HTR-8/SVneo (cell line): ENCODE measurements at regions not wholly inside any gene's neighbourhood (a gene's known extent, or its start where the extent isn't known, plus 50 kb on each side); places are given as distances from the start of the nearest gene placed in this dataset.
"Not testable (repeated sequence)": the region's sequence is repeated elsewhere in the genome, so short reads cannot be mapped to it uniquely, and the experiment has no call there.

ENCODE experiments used
- DNase-seq: peaks from one replicate; pipeline ENCODE4 v3.0.0; 2011; ENCODE audit warnings: low spot score, mixed read lengths; ENCODE audit not compliant: insufficient read length
- FAIRE-seq: peaks from 2 replicates; lab custom pipeline; 2011; peaks lifted over from hg19 to GRCh38; lab: Jason Lieb, UNC

DNA sequence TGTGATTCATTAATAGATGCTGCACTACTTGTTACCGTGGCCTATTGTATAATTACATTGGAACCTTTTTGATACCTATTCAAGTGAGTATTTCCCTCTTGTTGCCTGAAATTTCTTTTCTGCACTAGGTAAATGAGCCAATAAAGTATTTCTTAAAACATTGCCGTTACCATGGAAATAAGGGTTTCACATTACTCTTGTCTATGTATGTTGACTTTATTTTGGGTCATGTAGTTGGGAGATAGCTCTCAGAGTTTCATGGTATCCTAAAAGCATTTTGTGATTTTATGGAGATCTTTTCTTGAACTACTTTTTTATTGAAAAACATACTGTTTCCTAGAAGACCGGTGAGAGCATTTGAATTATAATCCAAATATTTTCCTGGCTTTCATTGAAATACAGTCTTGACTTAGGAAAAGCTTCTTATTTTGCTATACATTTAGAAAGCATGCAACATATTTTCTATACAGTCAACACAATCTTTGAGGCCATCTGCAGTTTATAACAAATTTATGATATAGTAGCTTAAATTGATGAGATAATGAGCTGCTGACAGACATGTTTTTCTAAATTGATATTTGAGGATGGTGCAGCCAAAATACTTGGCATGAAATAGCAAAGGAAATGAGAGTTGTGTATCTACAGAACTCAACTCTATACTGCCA is 650.4 kb downstream of the RFPL4B start:
- DNase-seq (no peak), FAIRE-seq (no peak)

DNA sequence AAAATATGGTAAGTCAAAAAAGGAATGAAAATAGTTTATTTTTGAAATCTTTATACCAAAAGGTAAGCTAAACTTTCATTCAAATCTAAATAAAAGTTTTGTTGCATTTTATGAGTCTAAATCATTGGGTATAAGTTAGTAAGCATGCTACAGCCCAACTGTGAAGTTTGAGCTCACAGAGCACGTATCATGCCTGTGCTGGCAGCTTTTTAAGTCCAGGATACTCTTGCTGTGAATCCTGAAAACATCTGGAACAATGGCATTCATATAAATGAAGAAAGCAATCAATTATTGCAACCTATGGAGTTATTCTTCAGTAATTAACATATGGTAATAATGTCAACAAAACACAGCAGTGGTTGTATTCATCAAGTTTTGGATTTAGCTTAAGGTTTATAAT is 656.9 kb downstream of the RFPL4B start:
- FAIRE-seq (no peak), DNase-seq (no peak)

DNA sequence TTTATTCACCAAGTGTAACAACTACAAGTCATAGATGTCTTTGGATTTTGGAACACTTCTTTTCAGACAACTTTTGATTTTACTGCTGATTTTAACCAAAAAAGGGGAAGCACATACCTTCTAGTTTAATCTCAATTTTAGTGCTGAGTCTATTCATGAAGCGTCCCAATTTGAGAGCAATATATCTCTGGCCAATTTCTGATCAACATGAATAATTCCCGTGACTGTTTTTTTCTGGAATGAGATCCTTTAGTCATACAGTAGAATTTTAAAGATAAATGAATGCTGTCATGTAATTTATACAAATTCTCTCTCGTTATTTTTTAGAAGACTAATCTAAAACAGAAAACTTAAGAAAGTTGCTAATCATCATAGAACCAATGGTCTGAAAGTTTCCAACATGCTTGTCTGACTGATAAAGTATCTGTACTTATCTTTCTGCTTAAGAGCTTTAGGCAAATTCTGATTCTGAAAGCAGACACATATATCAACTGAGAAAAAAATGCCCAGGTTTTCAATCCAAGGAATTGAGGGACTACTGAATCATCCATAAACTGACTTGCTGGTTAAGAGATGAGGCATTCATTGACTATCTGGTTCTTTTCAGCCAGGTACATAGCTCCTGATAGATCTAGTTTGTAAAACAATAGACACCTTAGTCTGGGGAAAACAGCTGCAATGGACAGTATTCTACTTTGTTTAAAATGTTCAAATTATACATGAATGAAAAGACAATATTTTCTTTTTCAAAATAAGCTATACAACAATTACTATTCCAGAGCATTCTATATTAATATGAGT is 657.5 kb downstream of the RFPL4B start:
- no peak for FAIRE-seq

DNA sequence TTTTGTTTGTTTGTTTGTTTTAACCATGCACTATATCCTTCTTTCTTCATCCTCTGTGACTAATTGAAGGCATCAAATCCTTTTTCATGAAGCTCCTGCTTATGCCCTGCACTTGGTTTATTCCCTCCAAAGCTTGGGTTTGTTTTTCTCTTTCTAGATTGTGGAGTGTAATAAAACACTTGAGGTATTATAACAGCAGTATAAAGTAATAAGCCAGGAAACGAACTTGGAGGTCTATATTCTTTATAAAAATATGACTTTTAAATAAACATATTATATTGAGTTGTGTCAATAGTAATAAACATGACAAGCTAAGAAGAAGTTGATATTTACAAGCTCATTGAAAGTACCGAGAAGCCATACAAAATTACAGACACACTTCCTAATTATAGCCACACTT is 659.4 kb downstream of the RFPL4B start:
- DNase-seq (no peak), FAIRE-seq (no peak)

More for the DNA sequence above, 657.5 kb downstream of the RFPL4B start:
- DNase-seq, result no peak

DNA sequence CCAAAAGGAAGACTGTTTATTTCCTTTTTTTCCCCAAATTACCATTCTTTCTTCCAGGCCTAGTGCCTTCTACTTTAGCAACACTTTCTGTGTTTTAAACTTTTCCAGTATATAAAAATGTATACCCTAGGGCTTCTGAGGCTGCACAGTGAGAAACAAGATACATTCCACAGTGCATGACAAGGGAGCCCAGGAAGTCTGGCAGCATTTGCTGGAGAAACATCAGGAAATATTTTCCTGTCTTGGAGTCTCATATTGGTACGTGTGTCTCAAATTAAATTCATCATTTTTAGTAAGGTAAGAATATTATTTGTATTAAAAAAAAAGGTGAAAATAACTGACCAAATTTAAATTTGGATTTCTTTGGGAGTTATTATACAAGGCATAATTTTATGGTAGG is 662.6 kb downstream of the RFPL4B start:
- FAIRE-seq (no peak), DNase-seq (peak; percentile 10)

DNA sequence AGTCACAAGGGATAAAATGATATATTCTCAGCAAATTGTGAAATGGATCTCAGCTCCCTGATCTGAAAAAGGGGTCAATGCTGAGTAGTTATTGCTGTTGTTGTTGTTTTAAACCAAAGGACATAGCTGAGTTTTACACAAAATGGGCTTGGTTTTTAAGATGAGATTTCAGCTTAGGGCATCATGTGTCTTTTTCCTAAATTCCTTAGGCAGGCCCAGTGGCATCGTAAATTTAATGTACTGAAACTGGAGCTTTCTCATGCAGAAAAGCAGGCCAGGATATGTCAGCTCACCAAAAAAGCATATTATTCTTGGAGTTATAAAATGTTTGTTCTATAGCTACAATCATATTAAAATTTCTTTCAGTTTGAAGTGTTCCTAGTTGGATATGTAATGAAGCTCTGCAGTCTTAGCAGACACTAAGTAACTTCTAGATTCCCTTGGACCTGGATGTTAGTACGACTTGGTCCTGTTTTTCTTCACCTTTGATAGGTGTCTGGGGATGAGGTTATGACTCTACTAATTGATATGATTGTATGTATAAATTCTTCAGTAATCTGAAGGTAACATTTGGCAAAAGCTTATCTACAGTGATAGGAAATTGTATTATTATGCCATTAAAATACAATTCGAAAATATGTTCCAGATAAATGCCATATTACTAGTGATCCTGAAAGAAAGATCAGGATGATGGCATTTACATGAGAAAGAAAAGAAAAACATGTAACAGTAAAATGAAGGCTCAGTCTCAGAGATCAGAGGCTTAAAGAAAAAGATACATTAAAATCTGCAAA is 663.3 kb downstream of the RFPL4B start:
- no peak for DNase-seq

DNA sequence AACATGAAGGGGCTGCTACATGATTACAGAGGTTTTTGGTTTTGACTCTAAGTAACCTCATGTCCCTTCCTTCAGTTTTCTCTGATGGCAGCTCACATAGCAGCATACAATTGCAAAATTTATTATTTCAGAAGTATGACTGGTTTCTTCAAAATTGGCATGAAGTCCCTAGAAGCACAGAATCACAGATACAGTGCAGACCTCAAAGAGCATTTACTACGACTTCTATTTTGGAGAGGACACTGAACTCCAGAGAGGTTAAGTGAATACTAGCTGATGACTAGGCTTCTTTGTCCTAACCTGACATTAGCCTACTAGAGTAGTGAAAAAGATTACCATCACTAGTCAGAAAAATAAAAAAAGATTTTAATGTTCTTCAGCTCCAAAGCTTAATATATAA is 664.3 kb downstream of the RFPL4B start:
- no peak for FAIRE-seq
- DNase-seq, result no peak

More for the DNA sequence above, 663.3 kb downstream of the RFPL4B start:
- FAIRE-seq, result no peak

DNA sequence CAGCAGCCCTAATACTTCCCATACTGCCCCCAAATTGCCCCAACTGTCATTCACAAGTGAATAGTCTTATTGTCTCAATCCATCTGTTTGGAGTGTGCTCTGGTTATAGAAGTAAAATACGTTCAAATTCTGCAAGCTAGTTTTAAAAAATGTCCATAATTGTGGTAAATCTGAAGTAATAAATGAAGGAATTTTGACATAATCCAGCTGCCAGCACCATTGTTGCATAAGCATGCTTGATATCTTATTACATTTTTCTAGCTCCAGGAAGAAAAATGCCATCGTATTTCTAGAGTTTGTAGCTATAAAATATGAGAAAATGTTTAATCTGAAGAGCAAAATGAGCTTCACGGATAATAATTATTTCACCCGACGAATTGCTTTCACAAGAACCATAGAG is 664.7 kb downstream of the RFPL4B start:
- no peak for FAIRE-seq
- DNase-seq, result peak; percentile 13

DNA sequence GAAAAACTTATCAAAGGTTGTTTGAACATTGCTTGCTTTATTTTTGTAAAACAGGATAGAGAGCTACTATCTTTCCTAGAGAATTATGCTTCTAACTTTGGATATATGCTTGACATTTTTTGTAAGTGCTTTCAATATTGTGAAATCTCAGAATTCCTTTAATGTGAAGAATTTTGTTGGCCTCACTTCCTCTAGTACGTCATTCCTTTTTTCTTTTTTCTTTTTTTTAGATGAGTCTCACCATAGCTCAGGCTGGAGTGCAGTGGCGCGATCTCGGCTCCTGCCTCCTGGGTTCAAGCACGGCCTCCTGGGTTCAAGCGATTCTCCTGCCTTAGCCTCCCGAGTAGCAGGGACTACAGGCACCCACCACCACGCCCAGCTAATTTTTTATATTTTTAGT is 668.1 kb downstream of the RFPL4B start:
- FAIRE-seq (no peak), DNase-seq (peak; percentile 23)

DNA sequence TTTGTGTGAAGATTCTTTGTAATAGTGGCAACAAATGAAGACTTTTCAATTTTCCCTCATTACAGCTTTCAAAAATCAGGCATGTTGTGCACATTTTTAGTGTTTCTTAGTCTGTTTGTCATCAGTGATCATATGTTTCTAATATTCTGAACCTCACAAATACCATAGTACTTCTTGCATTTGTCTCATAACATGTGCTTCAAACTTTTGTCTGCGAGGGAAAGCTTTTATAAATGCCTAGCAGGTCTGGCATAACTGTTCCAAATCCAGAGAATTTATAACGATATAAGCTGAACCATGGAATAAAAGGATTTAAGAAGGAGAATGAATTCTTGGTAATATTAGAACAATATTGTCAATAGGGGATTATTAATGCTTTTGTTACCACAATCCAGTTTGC is 670.2 kb downstream of the RFPL4B start:
- no peak for DNase-seq
- FAIRE-seq, result no peak

DNA sequence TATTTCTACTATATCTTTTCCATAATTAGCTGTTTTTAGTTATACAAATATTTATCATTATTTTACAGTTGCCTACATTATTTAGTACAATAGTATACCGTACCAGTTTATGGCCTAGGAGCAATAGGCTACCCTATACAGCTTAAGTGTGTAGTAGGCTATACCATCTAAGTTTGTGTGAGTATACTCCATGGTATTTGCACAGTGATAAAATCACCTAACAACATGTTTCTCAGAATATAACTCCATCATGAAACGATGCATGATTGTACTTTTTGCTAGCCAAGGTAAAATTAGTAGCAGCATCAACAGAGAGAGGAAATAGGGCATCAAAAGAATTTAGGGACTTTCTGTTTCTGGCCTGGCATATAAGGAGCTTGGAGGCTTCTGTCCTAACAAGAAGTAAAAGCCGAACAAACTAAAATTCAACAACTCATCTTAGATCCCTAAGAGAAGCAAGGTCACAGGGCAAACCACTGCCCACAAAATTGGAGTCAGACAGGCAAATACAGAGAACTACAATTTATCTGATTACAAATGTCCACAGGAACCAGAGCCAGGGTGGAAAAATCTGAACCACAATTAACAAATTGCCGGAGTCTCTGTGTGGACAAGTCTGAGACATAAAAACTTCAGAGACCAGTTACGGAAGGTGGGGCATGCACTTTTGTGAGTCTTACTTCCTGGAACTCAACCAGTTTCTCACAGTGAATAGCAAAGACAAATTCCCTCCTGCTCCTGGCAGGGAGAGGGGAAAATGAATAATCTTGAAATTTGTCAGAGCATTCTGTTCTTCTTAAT is 671.4 kb downstream of the RFPL4B start:
- DNase-seq (peak; percentile 12), FAIRE-seq (no peak)

DNA sequence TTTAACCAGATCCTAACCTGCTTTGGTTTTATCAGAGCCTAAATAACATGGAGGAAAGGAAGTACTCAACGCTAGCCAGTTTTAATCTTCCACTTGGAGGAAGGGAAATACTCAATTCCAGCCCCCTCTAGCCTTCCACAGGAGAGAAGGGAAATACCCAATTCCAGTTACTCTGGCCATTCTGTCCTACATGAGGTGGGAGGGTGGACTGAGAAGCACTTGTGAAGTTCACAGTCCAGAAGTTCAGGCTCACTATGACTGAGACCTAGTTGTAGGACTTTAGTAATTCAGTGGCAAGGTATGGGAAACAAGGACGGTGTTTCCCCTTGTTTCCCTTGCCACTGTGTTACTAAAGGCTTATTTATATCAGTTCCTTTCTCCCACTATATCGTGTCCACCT is 672.0 kb downstream of the RFPL4B start:
- no peak for FAIRE-seq
- no peak for DNase-seq

DNA sequence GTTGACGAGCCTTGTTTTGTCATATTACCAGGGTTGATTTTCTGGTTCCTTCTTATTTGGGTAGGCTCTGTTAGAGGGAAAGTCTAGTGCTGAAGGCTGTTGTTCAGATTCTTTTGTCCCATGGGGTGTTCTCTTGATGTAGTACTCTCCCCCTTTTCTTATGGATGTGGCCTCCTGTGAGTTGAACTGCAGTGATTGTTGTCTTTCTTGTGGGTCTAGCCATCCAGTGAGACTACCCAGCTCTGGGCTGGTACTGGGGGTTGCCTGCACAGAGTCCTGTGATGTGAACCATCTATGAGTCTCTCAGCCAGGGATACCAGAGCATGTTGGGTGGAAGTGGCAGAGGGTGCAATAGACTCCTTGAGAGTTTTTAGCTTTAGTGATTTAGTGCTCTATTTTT is 680.6 kb downstream of the RFPL4B start:
- FAIRE-seq, result peak; percentile 55
- DNase-seq, result no peak

DNA sequence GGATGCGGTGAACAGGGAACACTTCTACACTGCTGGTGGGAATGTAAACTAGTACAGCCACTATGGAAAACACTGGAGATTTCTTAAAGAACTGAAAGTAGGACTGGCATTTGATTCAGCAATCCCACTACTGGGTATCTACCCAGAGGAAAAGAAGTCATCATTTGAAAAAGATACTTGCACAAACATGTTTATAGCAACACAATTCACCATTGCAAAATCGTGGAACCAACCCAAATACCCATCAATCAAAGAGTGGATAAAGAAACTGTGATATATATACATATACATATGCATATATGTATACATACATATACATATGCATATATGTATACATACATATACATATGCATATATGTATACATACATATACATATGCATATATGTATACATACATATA is 682.0 kb downstream of the RFPL4B start:
- not testable (repeated sequence) for FAIRE-seq, DNase-seq

DNA sequence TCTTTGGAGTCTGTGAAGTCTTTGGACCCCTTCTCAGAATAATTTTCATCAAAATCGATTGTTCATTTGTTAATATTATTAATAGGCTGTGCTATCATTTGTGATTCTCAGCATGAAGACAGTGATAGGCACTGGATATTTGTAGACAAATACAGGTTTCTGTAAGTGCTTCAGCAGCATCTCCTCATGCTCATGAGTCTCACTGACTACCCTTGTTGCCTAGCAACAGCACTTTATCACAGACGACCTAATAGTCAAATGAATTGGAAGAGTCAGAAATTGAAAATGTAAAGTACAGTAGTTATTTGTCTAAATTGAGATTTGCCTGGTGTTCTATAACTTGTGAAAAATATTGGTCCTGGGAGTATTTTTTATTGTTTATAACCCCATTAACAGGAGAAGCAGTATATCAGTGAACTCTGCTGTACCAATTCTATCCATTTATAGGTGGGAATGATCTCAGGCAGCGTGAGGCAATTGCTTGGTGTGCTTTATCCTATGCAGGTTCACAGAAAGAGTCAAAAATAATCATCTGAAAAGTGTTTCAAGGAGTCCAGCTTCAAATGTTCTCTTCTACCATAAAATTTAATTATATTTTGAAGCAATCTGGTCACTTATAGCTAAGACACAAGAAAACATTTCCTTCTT is 684.6 kb downstream of the RFPL4B start:
- FAIRE-seq, result no peak
- DNase-seq, result no peak

DNA sequence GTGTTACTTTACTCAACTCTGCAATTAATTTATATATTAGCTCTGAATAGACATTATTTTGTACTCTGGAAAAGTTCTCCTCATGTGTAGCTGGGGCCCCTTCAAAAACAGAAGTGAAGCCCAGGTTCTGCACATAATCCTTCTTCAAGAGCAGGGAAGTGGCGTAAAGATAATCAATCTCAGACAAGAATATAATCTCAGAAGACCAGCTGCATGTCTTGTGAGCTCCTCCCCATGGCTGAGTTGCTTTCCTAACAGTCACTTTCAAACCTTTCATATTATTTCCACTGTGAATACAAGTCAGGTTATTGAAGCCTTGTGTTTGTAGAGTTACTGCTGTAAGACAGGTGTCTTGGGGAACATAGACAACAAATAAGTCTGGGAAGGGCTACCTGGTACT is 691.9 kb downstream of the RFPL4B start:
- FAIRE-seq, result peak; percentile 38
- DNase-seq, result no peak

DNA sequence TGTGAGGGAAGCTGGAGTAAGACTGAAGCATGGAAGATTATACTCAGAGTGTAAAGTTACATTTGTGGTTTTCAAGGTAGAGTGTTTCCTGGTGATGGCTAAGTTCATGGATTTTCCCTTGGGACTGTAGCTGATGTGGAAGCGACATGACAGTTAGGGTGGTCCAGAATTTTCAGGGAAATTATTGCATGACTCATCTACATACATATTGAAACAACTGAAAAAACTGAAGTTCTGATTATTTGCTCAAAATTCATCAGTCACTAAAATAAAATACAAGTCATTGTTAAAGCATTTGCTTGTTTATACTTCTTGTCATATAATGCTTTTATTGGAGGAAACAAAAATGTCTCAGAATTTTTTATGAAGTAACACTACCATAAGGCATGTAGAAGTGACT is 700.0 kb downstream of the RFPL4B start:
- no peak for FAIRE-seq
- DNase-seq, result peak; percentile 17

DNA sequence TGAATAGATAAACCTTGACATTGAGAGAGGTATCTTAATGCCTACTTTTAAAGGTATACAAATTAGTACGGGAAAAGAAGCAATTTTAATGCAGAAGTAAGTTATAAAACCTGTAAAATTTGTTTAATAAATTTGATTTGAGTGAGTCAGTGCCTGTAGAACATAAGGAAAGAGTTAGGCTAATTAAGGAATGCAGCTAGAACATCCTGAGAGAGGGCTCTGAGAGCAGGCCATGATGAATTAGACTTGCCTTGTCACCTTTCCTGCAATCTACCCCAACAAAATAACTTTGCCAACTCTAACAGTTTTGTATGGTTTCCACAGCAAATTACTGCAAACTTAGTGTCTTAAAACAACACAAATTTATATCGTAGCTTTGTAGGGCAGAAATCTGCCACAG is 700.8 kb downstream of the RFPL4B start:
- FAIRE-seq (no peak), DNase-seq (no peak)

DNA sequence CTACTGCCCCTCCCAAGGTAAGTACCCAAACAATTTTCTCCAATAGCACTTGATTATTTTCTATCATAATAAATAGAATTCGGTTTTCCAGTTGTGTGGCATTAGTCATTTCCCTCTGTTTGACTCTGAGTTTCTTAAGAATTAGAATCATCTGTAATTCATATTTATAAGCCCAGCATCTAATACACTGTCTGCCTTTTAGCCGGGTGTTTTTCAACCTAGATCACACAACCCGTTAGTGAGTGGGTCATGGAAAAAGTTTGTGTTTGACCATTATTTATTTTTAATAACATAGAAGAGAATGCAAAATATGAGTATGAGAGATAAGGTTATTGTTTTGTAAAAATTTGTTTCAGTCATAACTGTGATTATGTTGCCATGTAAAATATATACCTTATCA is 701.6 kb downstream of the RFPL4B start:
- DNase-seq (no peak), FAIRE-seq (no peak)

DNA sequence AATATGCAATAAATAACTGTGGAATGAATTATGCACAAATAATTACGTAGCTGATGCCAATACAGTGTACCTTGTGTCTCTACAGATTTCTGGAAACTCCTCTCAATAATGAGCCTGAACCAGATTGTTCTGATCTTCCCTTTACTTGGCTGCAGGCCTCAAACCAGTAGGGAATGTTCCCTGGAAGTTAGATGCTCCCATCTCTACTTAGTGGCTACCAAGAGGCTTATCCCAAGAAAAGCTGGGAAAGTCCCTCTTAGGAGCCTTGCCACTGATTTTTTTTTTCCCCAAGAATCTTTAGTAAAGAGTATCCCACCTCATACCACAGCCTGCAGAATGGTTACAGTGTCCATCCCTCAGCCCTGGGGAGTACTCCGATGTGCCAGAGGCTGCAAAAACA is 702.1 kb downstream of the RFPL4B start:
- FAIRE-seq (no peak), DNase-seq (no peak)
